ENCODE measurements at regions not wholly inside any gene's neighbourhood (a gene's known extent, or its start where the extent isn't known, plus 50 kb on each side); places are given as distances from the start of the nearest gene placed in this dataset.

GRCh38 chr10:2278363-2278762, 541.0 kb upstream of the ADARB2 start:
- TF ChIP-seq CTCF (IDR thresholded peaks at IDR 0.05) = no peak
- no peak for TF ChIP-seq ZSCAN18 (CRISPR knock-in tag; IDR thresholded peaks at IDR 0.05)
- TF ChIP-seq MAX (CRISPR knock-in tag; IDR thresholded peaks at IDR 0.05) = no peak
- no peak for TF ChIP-seq PREB (CRISPR knock-in tag; IDR thresholded peaks at IDR 0.05; ENCODE audit: borderline replicate concordance)
- no peak for TF ChIP-seq ZNF219 (CRISPR knock-in tag; IDR thresholded peaks at IDR 0.05; ENCODE audit: borderline replicate concordance)
- TF ChIP-seq IRF1 (CRISPR knock-in tag; IDR thresholded peaks at IDR 0.05) = no peak
- TF ChIP-seq, protein P1, sequence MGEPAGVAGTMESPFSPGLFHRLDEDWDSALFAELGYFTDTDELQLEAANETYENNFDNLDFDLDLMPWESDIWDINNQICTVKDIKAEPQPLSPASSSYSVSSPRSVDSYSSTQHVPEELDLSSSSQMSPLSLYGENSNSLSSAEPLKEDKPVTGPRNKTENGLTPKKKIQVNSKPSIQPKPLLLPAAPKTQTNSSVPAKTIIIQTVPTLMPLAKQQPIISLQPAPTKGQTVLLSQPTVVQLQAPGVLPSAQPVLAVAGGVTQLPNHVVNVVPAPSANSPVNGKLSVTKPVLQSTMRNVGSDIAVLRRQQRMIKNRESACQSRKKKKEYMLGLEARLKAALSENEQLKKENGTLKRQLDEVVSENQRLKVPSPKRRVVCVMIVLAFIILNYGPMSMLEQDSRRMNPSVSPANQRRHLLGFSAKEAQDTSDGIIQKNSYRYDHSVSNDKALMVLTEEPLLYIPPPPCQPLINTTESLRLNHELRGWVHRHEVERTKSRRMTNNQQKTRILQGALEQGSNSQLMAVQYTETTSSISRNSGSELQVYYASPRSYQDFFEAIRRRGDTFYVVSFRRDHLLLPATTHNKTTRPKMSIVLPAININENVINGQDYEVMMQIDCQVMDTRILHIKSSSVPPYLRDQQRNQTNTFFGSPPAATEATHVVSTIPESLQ (CRISPR knock-in tag; IDR thresholded peaks at IDR 0.05) = no peak
- no peak for TF ChIP-seq ZNF423 (CRISPR knock-in tag; IDR thresholded peaks at IDR 0.05)
